ENCODE measurements at regions not wholly inside any gene's neighbourhood (a gene's known extent, or its start where the extent isn't known, plus 50 kb on each side); places are given as distances from the start of the nearest gene placed in this dataset.

- no peaks in the 10 kb centered on the region for H3K27me3 ChIP-seq
- H3K9me3 ChIP-seq = no peaks in the 10 kb centered on the region
- H3K4me3 ChIP-seq (ENCODE audit: low read depth, low read length) = no peak overlapping the region
- no peaks in the 10 kb centered on the region for H3K4me1 ChIP-seq
- H3K36me3 ChIP-seq = no peaks in the 10 kb centered on the region
- TF ChIP-seq CTCF (IDR thresholded peaks at IDR 0.05; ENCODE audit: low read depth, low read length) = no peak
- no peak for DNase-seq
Measured at GRCh38 chr3:80079886-80080285, 312.1 kb upstream of the ROBO1 start.

DNA sequence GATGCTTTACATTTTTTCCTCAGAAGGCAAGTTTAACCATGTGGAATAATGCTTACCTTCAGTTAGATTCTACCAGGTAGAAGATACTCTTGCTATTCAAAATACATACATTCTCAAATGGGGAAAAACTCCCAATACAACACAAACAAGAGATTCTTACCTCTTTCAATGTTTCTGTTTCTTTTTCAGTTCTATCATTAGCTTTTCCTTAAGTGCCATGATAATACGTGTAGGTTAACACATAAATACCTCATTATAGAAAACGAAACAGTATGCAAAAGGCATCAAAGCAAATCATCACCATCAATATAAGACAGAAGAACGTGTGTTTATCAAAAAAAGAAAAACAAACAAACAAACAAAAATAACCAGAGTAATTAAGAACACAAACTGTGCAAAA is 300.7 kb upstream of the ROBO1 start:
- no peaks in the 10 kb centered on the region for H3K27me3 ChIP-seq
- H3K4me3 ChIP-seq (ENCODE audit: low read depth, low read length) = no peak overlapping the region
- no peak for TF ChIP-seq CTCF (IDR thresholded peaks at IDR 0.05; ENCODE audit: low read depth, low read length)
- no peaks in the 10 kb centered on the region for H3K36me3 ChIP-seq
- no peak for DNase-seq
- H3K9me3 ChIP-seq = no peaks in the 10 kb centered on the region
- peaks cover 6% of the 10 kb centered on the region for H3K4me1 ChIP-seq

DNA sequence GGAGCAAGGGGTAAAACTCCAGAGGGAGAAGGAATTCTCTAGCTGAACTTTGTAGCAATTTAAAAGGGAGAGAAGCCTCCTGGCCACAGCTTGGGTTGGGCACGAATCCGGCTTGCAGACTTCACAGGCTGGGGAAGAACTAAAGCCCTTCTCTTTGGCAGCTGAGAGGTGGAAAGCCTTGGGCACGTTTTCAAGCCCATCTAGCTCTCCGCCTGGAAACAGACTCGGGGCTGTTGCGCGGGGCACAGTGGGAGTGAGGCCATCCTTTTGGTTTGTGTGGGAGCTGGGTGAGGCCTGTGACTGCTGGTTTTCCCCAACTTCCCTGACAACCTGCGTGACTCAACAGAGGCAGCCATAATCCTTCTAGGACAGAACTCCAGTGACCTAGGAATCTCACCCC is 295.7 kb upstream of the ROBO1 start:
- Histone ChIP-seq H3K4me3 (ENCODE audit: low read depth, low read length) (no peak overlapping the region), H3K27me3 (no peaks in the 10 kb centered on the region), H3K36me3 (no peaks in the 10 kb centered on the region), H3K4me1 (no peaks in the 10 kb centered on the region), H3K9me3 (no peaks in the 10 kb centered on the region)
- TF ChIP-seq CTCF (IDR thresholded peaks at IDR 0.05; ENCODE audit: low read depth, low read length) = no peak
- DNase-seq = no peak

DNA sequence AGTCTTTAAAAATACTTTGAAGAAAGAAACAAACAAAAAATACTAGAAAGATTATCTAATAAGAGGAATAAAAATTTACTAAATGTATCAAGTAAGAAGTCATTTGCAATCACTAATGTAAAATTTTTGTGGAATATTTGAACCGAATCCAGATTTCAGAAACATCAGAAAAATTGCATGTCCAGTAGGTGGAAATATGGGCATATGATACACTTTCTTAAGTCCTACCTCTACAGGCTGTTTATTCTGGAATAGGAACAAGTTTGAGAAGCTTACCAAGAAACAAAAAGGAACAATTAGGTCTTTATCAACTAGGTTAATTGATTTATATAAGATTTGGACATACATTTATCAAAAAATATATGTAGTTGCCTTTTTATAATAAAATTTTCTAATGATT is 292.9 kb upstream of the ROBO1 start:
- no peak for DNase-seq
- H3K4me3 ChIP-seq (ENCODE audit: low read depth, low read length) = no peak overlapping the region
- no peaks in the 10 kb centered on the region for H3K27me3 ChIP-seq
- no peaks in the 10 kb centered on the region for H3K9me3 ChIP-seq
- peak; percentile 15; the same call in 1 of the 2 replicates for TF ChIP-seq CTCF (IDR thresholded peaks at IDR 0.05; ENCODE audit: low read depth, low read length)
- no peaks in the 10 kb centered on the region for H3K36me3 ChIP-seq
- no peaks in the 10 kb centered on the region for H3K4me1 ChIP-seq

- no peaks in the 10 kb centered on the region for H3K27me3 ChIP-seq
- H3K9me3 ChIP-seq = no peaks in the 10 kb centered on the region
- no peak for DNase-seq
- H3K4me1 ChIP-seq = no peaks in the 10 kb centered on the region
- no peaks in the 10 kb centered on the region for H3K36me3 ChIP-seq
- no peak for TF ChIP-seq CTCF (IDR thresholded peaks at IDR 0.05; ENCODE audit: low read depth, low read length)
- no peak overlapping the region for H3K4me3 ChIP-seq (ENCODE audit: low read depth, low read length)
Measured at GRCh38 chr3:80055306-80055705, 287.5 kb upstream of the ROBO1 start.

- no peaks in the 10 kb centered on the region for H3K36me3 ChIP-seq
- TF ChIP-seq CTCF (IDR thresholded peaks at IDR 0.05; ENCODE audit: low read depth, low read length) = no peak
- no peaks in the 10 kb centered on the region for H3K27me3 ChIP-seq
- no peak for DNase-seq
- H3K4me1 ChIP-seq = no peaks in the 10 kb centered on the region
- H3K9me3 ChIP-seq = no peaks in the 10 kb centered on the region
- H3K4me3 ChIP-seq (ENCODE audit: low read depth, low read length) = no peak overlapping the region
Measured at GRCh38 chr3:80052271-80052670, 284.5 kb upstream of the ROBO1 start.

Measured in BE2C (cell line).